ENCODE measurements at regions not wholly inside any gene's neighbourhood (a gene's known extent, or its start where the extent isn't known, plus 50 kb on each side); places are given as distances from the start of the nearest gene placed in this dataset.

DNA sequence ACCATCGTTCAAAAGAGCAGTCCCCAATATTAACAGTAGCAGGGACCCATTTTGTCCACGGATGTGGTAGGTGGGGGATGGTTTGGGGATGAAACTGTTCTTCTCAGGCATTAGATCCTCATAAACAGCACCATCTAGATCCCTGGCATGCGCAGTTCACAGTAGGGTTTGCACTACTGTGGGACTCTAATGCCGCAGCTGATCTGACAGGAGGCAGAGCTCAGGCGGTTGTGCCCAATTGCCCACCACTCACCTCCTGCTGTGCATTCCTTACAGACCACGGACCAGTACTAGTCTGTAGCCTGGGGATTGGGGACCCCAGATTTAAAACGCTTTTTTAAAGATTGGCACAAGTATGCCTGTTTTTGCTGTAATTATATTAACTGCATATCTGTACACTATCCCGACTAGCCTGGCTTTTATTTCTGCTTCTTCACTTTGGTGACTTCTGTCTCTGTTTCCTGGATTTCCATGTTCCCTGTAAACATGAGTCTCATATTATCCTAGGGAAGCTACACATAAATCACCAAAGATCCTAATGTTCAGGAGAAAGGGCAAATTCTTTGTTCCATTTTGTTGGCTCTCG lies 163.3 kb upstream of the AKR1E2 start (continued):
- TF ChIP-seq, protein P1, sequence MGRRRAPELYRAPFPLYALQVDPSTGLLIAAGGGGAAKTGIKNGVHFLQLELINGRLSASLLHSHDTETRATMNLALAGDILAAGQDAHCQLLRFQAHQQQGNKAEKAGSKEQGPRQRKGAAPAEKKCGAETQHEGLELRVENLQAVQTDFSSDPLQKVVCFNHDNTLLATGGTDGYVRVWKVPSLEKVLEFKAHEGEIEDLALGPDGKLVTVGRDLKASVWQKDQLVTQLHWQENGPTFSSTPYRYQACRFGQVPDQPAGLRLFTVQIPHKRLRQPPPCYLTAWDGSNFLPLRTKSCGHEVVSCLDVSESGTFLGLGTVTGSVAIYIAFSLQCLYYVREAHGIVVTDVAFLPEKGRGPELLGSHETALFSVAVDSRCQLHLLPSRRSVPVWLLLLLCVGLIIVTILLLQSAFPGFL (CRISPR knock-in tag; IDR thresholded peaks at IDR 0.05; ENCODE audit: borderline replicate concordance), result no peak

DNA sequence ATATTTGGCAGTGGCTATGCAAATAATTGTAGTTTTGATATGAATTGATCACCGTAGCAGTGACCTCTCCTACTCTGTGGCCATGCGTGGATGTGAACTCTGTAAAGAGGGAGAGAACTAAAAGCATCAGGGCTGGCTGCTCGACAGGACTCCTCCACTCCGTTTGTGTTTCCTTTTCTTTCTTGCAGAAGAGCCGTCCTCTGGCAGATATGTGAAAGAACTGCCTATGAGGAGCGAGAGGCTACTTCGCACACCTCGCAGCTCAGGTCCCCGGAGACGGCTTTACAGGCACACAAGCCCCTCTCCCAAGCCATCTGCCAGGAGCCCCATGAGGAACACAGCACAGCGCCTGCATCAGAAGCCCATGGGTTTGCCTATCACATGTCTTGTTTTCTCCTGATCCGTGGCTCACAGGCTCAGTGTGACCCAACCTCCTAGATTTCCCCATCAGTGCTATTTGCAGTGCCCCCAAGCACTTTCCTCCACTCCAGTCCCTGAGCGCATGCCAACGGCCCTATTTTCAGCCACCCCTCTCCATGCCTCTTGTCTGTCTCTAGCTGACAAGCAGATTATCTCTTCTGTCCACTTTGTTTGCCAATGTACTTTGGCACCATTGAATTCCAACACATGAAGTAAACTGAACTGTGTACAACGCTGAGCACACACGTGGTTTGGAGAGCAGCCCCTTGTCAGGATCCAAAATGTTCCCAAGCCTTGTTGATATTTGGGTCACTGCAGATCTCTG lies 164.3 kb upstream of the AKR1E2 start:
- no peak; the same call in 1 of the 2 replicates for ATAC-seq
- ChIA-PET CTCF (no interaction called here), POLR2A (no interaction called here)
- Mint-ChIP-seq H3K4me1 (no peaks in the 10 kb centered on the region), H3K36me3 (no peaks in the 10 kb centered on the region), H3K4me3 (no peak overlapping the region), H3K9me3 (no peaks in the 10 kb centered on the region), H3K27me3 (ENCODE audit: low read depth) (no peaks in the 10 kb centered on the region), H3K27ac (no peak overlapping the region)
- no peak for TF ChIP-seq CDX4 (CRISPR knock-in tag; IDR thresholded peaks at IDR 0.05; ENCODE audit: borderline replicate concordance)
- no peak for TF ChIP-seq CREB1 (CRISPR knock-in tag; IDR thresholded peaks at IDR 0.05)
- no peak for TF ChIP-seq NFYB (CRISPR knock-in tag; conservative IDR thresholded peaks at IDR 0.05; ENCODE audit: low read depth)
- no peak for TF ChIP-seq ZNF671 (CRISPR knock-in tag; IDR thresholded peaks at IDR 0.05)
- no peak for TF ChIP-seq IRF1 (CRISPR knock-in tag; IDR thresholded peaks at IDR 0.05)
- TF ChIP-seq TEAD4 (CRISPR knock-in tag; IDR thresholded peaks at IDR 0.05), result no peak
- no peak for TF ChIP-seq SMAD4 (CRISPR knock-in tag; IDR thresholded peaks at IDR 0.05)
- no peak for TF ChIP-seq NFE2L1 (CRISPR knock-in tag; IDR thresholded peaks at IDR 0.05)
- no peak for DNase-seq (ENCODE audit: low spot score)

DNA sequence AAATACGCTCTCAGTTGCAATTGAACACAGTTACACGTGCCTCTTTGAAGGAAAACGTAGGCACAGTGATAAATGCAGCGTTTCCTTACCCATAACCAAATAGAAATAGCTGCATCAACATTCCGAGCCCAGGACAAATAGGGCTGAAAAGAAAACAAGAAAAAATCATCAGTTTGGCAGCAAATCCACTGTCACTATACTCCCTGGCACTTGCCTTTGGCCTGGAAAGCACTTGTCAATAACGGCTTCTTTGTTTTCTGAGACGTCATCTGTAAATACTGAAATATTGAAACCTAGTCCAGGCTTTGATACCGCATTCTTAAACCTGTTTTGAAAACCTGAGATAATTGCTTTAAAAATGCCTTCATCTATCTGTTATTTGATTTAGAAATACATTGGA lies 167.2 kb upstream of the AKR1E2 start:
- DNase-seq (ENCODE audit: low spot score) (no peak), ATAC-seq (no peak)
- Mint-ChIP-seq H3K4me3 (no peak overlapping the region), H3K9me3 (no peaks in the 10 kb centered on the region), H3K4me1 (peaks cover 7% of the 10 kb centered on the region), H3K36me3 (no peaks in the 10 kb centered on the region), H3K27me3 (ENCODE audit: low read depth) (no peaks in the 10 kb centered on the region), H3K27ac (no peak overlapping the region)
- ChIA-PET CTCF (no interaction called here), POLR2A (no interaction called here)
- no peak for TF ChIP-seq ZNF219 (CRISPR knock-in tag; IDR thresholded peaks at IDR 0.05; ENCODE audit: borderline replicate concordance)
- TF ChIP-seq, protein P2, sequence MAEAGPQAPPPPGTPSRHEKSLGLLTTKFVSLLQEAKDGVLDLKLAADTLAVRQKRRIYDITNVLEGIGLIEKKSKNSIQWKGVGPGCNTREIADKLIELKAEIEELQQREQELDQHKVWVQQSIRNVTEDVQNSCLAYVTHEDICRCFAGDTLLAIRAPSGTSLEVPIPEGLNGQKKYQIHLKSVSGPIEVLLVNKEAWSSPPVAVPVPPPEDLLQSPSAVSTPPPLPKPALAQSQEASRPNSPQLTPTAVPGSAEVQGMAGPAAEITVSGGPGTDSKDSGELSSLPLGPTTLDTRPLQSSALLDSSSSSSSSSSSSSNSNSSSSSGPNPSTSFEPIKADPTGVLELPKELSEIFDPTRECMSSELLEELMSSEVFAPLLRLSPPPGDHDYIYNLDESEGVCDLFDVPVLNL (CRISPR knock-in tag; IDR thresholded peaks at IDR 0.05; ENCODE audit: borderline replicate concordance, low read depth), result no peak
- no peak for TF ChIP-seq SMAD4 (CRISPR knock-in tag; IDR thresholded peaks at IDR 0.05)
- TF ChIP-seq, protein P3, sequence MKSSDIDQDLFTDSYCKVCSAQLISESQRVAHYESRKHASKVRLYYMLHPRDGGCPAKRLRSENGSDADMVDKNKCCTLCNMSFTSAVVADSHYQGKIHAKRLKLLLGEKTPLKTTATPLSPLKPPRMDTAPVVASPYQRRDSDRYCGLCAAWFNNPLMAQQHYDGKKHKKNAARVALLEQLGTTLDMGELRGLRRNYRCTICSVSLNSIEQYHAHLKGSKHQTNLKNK (CRISPR knock-in tag; IDR thresholded peaks at IDR 0.05), result no peak
- no peak for TF ChIP-seq FOXJ3 (CRISPR knock-in tag; IDR thresholded peaks at IDR 0.05; ENCODE audit: borderline replicate concordance)
- no peak for TF ChIP-seq FOXK1 (CRISPR knock-in tag; IDR thresholded peaks at IDR 0.05)
- TF ChIP-seq ZNF121 (CRISPR knock-in tag; IDR thresholded peaks at IDR 0.05), result no peak
- TF ChIP-seq CBFB (CRISPR knock-in tag; IDR thresholded peaks at IDR 0.05; ENCODE audit: low read depth), result no peak
- no peak for TF ChIP-seq TEAD4 (CRISPR knock-in tag; IDR thresholded peaks at IDR 0.05)
- TF ChIP-seq RORB (CRISPR knock-in tag; IDR thresholded peaks at IDR 0.05), result no peak
- TF ChIP-seq E2F5 (CRISPR knock-in tag; IDR thresholded peaks at IDR 0.05), result no peak
- TF ChIP-seq ZNF671 (CRISPR knock-in tag; IDR thresholded peaks at IDR 0.05), result no peak
- TF ChIP-seq FOXP4 (CRISPR knock-in tag; IDR thresholded peaks at IDR 0.05), result no peak
- TF ChIP-seq, protein P4, sequence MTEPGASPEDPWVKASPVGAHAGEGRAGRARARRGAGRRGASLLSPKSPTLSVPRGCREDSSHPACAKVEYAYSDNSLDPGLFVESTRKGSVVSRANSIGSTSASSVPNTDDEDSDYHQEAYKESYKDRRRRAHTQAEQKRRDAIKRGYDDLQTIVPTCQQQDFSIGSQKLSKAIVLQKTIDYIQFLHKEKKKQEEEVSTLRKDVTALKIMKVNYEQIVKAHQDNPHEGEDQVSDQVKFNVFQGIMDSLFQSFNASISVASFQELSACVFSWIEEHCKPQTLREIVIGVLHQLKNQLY (CRISPR knock-in tag; IDR thresholded peaks at IDR 0.05), result no peak
- TF ChIP-seq GRHL2 (CRISPR knock-in tag; IDR thresholded peaks at IDR 0.05; ENCODE audit: insufficient replicate concordance, severe bottlenecking), result no peak
